Stimulated activated naive B cell treated with anti-CD40 and anti-IgM and Interleukin-4, amounts not matched to agents 10 μg/mL and 1 μg/mL and 100 μg/mL, for 72 hours (primary cell): ENCODE measurements at regions not wholly inside any gene's neighbourhood (a gene's known extent, or its start where the extent isn't known, plus 50 kb on each side); places are given as distances from the start of the nearest gene placed in this dataset.
A peak's percentile ranks its signal among the peaks of the same experiment; 100 is the strongest.
"Not testable (repeated sequence)": the region's sequence is repeated elsewhere in the genome, so short reads cannot be mapped to it uniquely, and the experiment has no call there.

Experiments
- ATAC-seq, 2 donors: fragments of 150-1000 bp; cut with Tn5 transposase; replicated peaks; 2 replicates each; pipeline ENCODE4 v1.10.0; 2021; ENCODE audit warnings: moderate library complexity in 1 of 2
- DNase-seq: peaks from one replicate; pipeline ENCODE4 v3.0.0; 2021
- H3K27ac Mint-ChIP-seq: one replicate; pipeline ENCODE4 v1.8.0; 2022; ENCODE audit warnings: mild to moderate bottlenecking, mixed read lengths
- H3K27me3 Mint-ChIP-seq, 2 donors: one replicate each; pipeline ENCODE4 v1.8.0; 2022; ENCODE audit warnings: mixed read lengths in 2 of 2
- H3K36me3 Mint-ChIP-seq, 2 donors: one replicate each; pipeline ENCODE4 v1.8.0; 2022; ENCODE audit warnings: mixed read lengths in 2 of 2, mild to moderate bottlenecking in 1 of 2
- H3K4me1 Mint-ChIP-seq, 2 donors: one replicate each; pipeline ENCODE4 v1.8.0; 2022; ENCODE audit warnings: mixed read lengths in 2 of 2, mild to moderate bottlenecking in 1 of 2
- H3K4me3 Mint-ChIP-seq, 2 donors: one replicate each; pipeline ENCODE4 v1.8.0; 2022; ENCODE audit warnings: mild to moderate bottlenecking in 2 of 2, mixed read lengths in 2 of 2, moderate library complexity in 1 of 2
- H3K9me3 Mint-ChIP-seq, 2 donors: one replicate each; pipeline ENCODE4 v1.8.0; 2022; ENCODE audit warnings: mixed read lengths in 2 of 2, mild to moderate bottlenecking in 1 of 2

DNA sequence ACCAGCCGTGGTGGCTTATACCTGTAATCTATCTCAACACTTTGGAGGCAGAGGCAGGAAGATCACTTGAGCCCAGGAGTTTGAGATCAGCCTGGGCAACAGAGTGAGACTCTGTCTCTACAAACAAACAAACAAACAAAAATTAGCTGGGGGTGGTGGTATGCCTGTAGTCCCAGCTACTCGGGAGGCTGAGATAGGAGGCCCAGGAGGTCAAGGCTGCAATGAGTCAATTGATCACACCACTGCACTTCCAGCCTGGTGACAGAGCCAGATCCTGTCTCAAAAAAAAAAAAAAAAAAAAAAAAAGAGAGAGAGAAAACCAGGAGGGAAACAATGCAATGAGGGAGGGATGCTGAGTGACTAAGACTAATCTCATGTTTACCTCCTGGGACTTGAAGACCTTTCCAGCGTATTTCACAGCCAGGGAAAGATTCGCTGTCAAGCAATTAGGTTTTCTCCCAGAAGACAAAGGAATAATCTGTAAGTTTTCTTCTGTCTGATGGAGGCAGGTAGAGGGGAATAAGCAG is 51.1 kb upstream of the MIER3 start:
- Mint-ChIP-seq H3K9me3 (no peaks in the 10 kb centered on the region), H3K36me3 (no peaks in the 10 kb centered on the region), H3K27ac (no peak overlapping the region), H3K27me3 (peaks cover 0 to 4% of the 10 kb centered on the region in 2 donors), H3K4me3 (no peak overlapping the region), H3K4me1 (peaks cover 1 to 12% of the 10 kb centered on the region in 2 donors)
- DNase-seq (no peak), ATAC-seq (no peak)

DNA sequence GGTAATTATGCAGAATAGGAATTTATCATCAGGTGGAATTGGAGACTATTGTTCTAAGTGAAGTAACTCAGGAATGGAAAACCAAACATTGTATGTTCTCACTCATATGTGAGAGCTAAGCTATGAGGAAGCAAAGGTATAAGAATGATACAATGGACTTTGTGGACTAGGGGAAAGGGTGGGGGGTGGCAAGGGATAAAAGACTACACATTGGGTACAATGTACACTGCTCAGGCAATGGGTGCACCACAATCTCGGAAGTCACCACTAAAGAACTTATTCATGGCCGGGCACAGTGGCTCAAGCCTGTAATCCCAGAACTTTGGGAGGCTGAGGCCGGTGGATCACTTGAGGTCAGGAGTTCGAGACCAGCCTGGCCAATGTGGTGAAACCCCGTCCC is 51.6 kb upstream of the MIER3 start:
- not testable (repeated sequence) for DNase-seq, H3K4me3 Mint-ChIP-seq, ATAC-seq, H3K27me3 Mint-ChIP-seq, H3K9me3 Mint-ChIP-seq, H3K27ac Mint-ChIP-seq, H3K36me3 Mint-ChIP-seq
- peaks cover 1 to 12% of the 10 kb centered on the region in 2 donors for H3K4me1 Mint-ChIP-seq

DNA sequence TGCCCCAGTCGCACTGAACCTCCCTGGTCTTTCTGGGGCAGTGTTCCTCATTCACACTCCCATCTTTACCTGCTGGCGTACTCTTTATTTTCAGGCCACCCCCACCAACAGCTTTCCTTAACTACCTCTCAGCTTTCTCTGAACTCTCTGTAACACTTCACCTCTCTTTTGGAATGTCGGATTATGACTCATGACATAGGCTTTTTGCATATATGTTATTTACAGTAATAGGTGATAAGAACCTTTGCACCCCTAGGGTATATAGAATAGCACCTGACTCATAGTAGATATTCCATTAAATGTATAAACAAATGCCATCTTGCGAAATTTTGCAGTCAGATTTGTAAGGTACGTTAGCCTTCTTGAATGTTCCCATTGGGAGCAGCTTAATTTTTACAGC is 52.9 kb upstream of the MIER3 start:
- ATAC-seq: no peak

DNA sequence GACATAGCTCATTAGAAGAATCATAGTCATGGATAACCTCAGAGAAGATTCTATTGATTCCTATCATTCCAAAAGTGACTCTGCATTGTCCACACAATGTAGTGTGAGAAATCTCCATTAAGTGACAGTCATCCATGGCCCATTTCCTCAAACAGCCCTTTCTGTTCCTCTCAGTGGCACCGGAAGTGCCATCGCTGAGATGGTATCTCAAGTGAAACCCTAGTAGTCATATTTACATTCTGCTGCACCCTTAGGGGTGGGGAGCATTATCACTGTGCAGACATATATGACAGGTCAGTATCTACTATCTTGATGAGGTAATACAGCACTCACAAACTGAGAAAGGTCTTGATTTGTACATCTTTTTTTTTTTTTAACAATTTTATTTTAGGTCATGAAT is 55.4 kb upstream of the MIER3 start:
- no peaks in the 10 kb centered on the region for H3K36me3 Mint-ChIP-seq
- DNase-seq (peak; percentile 15), ATAC-seq (peak; percentile 97 to 98)
- H3K9me3 Mint-ChIP-seq: no peaks in the 10 kb centered on the region
- H3K4me3 Mint-ChIP-seq: no peak overlapping the region
- peaks cover 0 to under 1% of the 10 kb centered on the region in 2 donors for H3K27me3 Mint-ChIP-seq
- no peak overlapping the region for H3K27ac Mint-ChIP-seq
- H3K4me1 Mint-ChIP-seq: peaks cover 1 to 12% of the 10 kb centered on the region in 2 donors

More for the DNA sequence above, 52.9 kb upstream of the MIER3 start:
- peaks cover 1 to 12% of the 10 kb centered on the region in 2 donors for H3K4me1 Mint-ChIP-seq
- no peak overlapping the region for H3K27ac Mint-ChIP-seq
- DNase-seq: no peak
- H3K9me3 Mint-ChIP-seq: no peaks in the 10 kb centered on the region
- no peak overlapping the region for H3K4me3 Mint-ChIP-seq
- peaks cover 0 to 4% of the 10 kb centered on the region in 2 donors for H3K27me3 Mint-ChIP-seq
- no peaks in the 10 kb centered on the region for H3K36me3 Mint-ChIP-seq

DNA sequence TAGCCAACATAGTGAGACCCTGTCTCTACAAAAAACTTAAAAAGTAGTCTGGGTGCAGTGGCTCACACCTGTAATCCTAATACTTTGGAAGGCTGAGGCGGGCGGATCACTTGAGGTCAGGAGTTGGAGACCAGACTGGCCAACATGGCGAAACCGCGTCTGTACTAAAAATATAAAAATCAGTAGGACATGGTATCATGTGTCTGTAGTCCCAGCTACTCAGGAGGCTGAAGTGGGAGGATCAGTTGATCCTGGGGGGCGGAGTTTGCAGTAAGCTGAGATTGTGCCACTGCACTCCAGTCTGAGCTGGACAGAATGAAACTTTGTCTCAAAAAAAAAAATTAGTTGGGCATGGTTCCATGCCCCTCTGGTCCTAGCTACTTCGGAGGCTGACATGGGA is 57.9 kb upstream of the MIER3 start:
- H3K9me3 Mint-ChIP-seq: no peaks in the 10 kb centered on the region
- DNase-seq (no peak), ATAC-seq (no peak)
- peaks cover 1 to 17% of the 10 kb centered on the region in 2 donors for H3K4me1 Mint-ChIP-seq
- H3K27ac Mint-ChIP-seq: no peak overlapping the region
- no peak overlapping the region for H3K4me3 Mint-ChIP-seq
- peaks cover 0 to 6% of the 10 kb centered on the region in 2 donors for H3K27me3 Mint-ChIP-seq
- no peaks in the 10 kb centered on the region for H3K36me3 Mint-ChIP-seq

DNA sequence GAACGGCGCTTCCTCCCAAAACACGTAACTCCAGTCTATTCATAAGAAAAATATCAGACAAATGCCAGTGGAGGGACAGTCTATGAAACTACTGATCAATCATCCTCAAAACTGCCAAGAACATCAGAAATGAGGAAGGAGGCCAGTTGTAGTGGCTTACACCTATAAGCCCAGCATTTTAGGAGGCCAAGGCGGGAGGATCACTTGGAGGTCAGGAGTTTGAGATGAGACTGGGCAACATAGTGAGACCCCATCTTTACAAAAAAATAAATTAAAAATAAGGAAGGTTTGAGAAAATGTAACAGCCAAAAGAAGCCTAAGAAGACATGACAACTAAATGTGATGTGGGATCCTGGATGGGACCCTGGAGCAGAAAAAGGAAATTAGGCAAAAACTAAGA is 58.9 kb upstream of the MIER3 start:
- peaks cover 1 to 22% of the 10 kb centered on the region in 2 donors for H3K4me1 Mint-ChIP-seq
- H3K4me3 Mint-ChIP-seq: no peak overlapping the region
- peaks cover 0 to 6% of the 10 kb centered on the region in 2 donors for H3K27me3 Mint-ChIP-seq
- no peaks in the 10 kb centered on the region for H3K36me3 Mint-ChIP-seq
- ATAC-seq (no peak), DNase-seq (no peak)
- H3K27ac Mint-ChIP-seq: no peak overlapping the region
- H3K9me3 Mint-ChIP-seq: no peaks in the 10 kb centered on the region

DNA sequence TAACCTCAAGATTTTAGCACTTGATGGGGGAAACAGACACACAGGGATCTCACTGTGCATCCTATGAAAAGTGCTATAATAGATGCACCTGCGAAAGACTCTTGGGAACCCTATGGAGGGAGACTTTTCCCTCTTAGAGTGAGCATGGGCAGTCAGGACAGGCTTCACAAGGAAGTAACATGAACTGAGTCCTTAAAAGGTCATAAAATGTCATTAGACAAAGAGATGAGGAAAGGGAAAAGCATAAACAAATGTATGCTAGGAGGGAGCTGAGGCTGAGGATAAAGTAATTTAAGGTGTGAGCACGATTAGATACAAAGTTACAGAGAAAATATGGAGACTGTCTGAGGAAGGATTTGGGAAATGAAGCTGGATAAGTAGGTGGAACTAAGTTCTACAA is 60.6 kb upstream of the MIER3 start:
- DNase-seq: no peak
- Mint-ChIP-seq H3K27ac (no peak overlapping the region), H3K4me1 (peaks cover 1 to 16% of the 10 kb centered on the region in 2 donors), H3K27me3 (peaks cover 0 to 6% of the 10 kb centered on the region in 2 donors), H3K9me3 (no peaks in the 10 kb centered on the region), H3K36me3 (no peaks in the 10 kb centered on the region), H3K4me3 (no peak overlapping the region)
- ATAC-seq: no peak

DNA sequence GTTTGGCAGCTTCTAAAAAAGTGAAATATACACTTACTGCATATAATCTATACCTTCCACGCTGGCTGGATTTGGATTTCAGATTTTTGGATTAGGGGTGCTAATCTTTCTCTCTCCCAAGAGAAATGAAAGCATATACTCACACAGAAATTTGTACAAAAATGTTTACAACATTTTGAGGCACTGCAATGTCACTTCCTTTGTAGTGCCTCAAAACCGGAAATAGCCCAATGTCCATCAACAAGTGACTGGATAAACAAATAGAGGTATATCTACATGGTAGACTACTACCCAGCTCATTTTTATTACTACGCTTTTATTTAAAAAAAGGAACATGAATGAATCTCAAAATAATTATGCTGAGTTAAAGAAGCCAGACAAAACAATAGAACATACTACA is 74.0 kb upstream of the MIER3 start:
- Mint-ChIP-seq H3K4me1 (peaks cover 3 to 9% of the 10 kb centered on the region in 2 donors), H3K9me3 (peaks cover 2 to 8% of the 10 kb centered on the region in 2 donors), H3K36me3 (peaks cover 0 to 3% of the 10 kb centered on the region in 2 donors), H3K27ac (no peak overlapping the region), H3K27me3 (no peaks in the 10 kb centered on the region), H3K4me3 (no peak overlapping the region)
- DNase-seq (no peak), ATAC-seq (no peak)

DNA sequence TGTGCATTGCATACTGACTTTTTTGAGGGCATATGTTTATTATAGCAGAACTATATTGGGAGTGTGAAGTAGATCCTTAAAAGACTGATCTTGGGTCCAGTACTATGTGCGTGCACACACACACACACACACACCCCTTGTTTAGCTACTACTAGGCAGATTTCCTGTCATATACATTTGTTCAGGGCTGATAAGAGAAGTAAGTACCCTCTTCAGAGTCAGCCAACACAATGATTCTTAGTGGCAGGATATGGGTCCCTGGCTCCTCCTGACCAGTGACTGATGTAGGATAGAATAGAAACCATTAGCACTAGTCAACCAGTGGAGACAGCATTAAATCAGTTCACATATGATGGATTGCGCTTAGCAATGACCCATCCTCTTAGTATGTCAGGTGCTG is 76.2 kb upstream of the MIER3 start:
- no peak for ATAC-seq
- no peak overlapping the region for H3K27ac Mint-ChIP-seq
- H3K4me1 Mint-ChIP-seq: peaks cover 20 to 28% of the 10 kb centered on the region in 2 donors
- no peaks in the 10 kb centered on the region for H3K27me3 Mint-ChIP-seq
- H3K4me3 Mint-ChIP-seq: no peak overlapping the region
- peaks cover 2 to 8% of the 10 kb centered on the region in 2 donors for H3K9me3 Mint-ChIP-seq
- H3K36me3 Mint-ChIP-seq: peaks cover 0 to 3% of the 10 kb centered on the region in 2 donors
- no peak for DNase-seq

DNA sequence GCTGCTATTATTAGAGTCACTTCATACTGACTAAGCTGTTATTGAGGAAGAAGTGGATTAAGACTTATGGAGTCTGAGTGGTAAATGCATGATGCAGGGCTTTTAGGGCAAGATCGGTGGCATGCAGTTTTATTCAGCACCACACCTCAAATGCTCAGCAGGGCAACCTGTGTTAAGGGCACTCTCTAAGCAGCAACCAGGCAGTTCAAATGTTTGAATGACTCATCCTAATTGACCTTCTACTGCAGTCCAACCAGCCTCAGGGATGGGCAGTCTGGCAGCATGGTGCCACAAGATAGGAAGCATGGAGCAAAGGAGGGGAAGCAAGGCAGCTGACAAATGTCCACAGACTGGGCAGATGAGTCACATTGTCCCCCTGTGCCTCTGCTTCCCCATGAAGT is 80.2 kb upstream of the MIER3 start:
- Mint-ChIP-seq H3K27ac (no peak overlapping the region), H3K36me3 (peaks cover 0 to 2% of the 10 kb centered on the region in 2 donors), H3K27me3 (peaks cover 0 to 5% of the 10 kb centered on the region in 2 donors), H3K4me1 (peaks cover 27 to 35% of the 10 kb centered on the region in 2 donors), H3K4me3 (no peak overlapping the region), H3K9me3 (peaks cover 0 to 1% of the 10 kb centered on the region in 2 donors)
- peak; percentile 49 to 60 for ATAC-seq
- DNase-seq: no peak

DNA sequence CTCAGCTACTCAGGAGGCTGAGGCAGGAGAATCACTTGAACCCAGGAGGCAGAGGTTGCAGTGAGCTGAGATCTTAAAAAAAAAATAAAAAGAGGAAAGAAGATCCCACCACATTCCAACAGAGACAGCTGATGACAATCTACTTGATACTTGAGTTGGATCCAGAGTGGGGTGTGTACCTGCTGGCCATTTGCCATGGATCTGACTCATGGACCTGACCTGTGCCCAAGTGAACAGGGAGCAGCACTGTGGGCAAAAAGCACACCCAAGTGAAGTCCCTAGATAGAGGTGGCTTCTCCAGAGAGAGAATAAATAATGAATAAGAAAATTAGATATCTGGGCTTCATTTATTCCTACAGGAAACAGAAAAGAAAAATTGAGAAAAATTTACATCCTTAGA is 81.2 kb upstream of the MIER3 start:
- Mint-ChIP-seq H3K36me3 (peaks cover 0 to 2% of the 10 kb centered on the region in 2 donors), H3K27me3 (peaks cover 0 to 6% of the 10 kb centered on the region in 2 donors), H3K4me1 (peaks cover 27 to 35% of the 10 kb centered on the region in 2 donors), H3K4me3 (no peak overlapping the region), H3K27ac (no peak overlapping the region), H3K9me3 (peaks cover 0 to 1% of the 10 kb centered on the region in 2 donors)
- DNase-seq (no peak), ATAC-seq (no peak)

DNA sequence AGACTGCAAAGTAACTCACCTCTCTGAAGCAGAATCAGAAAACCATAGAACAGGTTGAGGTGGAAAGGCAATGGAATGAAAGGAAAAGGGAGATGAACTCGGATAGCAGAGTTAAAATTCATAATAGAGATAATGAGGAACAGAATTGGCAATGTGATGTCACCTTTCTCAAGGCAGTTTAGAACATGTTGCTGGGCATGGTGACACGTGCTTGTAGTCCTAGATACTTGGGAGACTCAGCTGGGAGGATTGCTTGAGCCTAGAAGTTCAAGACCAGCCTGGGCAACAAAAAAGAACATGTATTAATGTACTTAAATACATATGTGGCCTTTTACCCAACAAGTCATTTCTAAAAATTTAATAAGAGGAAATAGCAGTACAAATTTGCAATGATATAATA is 81.6 kb upstream of the MIER3 start:
- H3K9me3 Mint-ChIP-seq: peaks cover 0 to 1% of the 10 kb centered on the region in 2 donors
- ATAC-seq (no peak), DNase-seq (no peak)
- peaks cover 0 to 2% of the 10 kb centered on the region in 2 donors for H3K36me3 Mint-ChIP-seq
- H3K4me1 Mint-ChIP-seq: peaks cover 27 to 35% of the 10 kb centered on the region in 2 donors
- H3K4me3 Mint-ChIP-seq: no peak overlapping the region
- no peak overlapping the region for H3K27ac Mint-ChIP-seq
- H3K27me3 Mint-ChIP-seq: peaks cover 0 to 6% of the 10 kb centered on the region in 2 donors

DNA sequence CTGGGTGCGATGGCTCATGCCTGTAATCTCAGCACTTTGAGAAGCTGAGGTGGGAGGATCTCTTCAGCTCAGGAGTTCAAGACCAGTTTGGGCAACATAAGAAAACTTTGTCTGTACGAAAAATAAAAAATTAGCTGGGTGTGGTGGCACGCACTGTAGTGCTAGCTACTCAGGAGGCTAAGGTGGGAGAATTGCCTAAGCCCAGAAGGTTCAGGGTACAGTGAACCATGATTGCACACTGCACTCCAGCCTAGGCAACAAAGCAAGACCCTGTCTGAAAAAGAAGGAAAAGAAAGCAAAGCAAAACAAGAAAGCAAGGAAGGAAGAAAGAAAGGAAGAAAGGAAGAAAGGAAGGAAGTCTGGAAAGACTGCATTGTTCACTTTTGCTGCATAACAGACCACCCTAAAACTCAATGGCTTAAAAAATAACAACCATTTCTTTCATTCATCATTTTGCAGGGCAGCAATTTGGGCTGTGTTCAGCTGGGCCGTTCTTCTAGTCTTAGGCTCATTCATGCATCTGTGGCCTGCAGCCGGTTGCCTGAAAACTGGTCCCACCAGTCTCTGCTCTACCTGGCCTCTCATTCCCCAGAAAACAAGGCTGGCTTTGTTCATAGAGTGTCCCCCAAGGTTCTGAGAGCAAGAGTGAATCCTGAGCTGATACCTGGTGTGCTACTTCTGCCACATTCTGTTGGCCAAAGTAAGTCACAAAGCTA is 82.4 kb upstream of the MIER3 start:
- peaks cover 0 to 2% of the 10 kb centered on the region in 2 donors for H3K36me3 Mint-ChIP-seq
- no peak overlapping the region for H3K4me3 Mint-ChIP-seq
- ATAC-seq: no peak
- H3K27me3 Mint-ChIP-seq: peaks cover 0 to 6% of the 10 kb centered on the region in 2 donors
- DNase-seq: no peak
- peaks cover 0 to 1% of the 10 kb centered on the region in 2 donors for H3K9me3 Mint-ChIP-seq
- H3K4me1 Mint-ChIP-seq: peaks cover 27 to 35% of the 10 kb centered on the region in 2 donors
- H3K27ac Mint-ChIP-seq: no peak overlapping the region

DNA sequence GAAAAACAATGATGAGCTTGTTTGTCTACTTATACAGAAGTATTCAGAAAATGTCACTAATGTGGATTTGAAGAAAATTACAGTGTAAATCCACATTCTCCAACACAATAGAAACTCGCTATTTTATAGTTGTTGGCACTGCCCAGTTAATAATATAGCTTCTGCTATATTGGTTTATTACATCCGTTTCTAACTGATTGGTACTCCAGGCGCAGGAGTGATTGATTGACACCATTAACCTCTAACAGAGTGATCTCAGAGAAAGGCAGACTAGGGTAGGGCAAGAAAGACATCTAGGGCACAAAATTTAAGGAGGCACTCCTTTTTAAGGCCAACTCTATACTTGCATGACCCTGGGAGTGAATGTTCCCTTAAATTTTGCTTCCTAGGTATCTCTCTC is 84.0 kb upstream of the MIER3 start:
- H3K4me1 Mint-ChIP-seq: peaks cover 24 to 27% of the 10 kb centered on the region in 2 donors
- H3K9me3 Mint-ChIP-seq: peaks cover 0 to 1% of the 10 kb centered on the region in 2 donors
- H3K27me3 Mint-ChIP-seq: peaks cover 0 to 6% of the 10 kb centered on the region in 2 donors
- H3K4me3 Mint-ChIP-seq: no peak overlapping the region
- peaks cover 0 to 2% of the 10 kb centered on the region in 2 donors for H3K36me3 Mint-ChIP-seq
- no peak for ATAC-seq
- no peak for DNase-seq
- no peak overlapping the region for H3K27ac Mint-ChIP-seq

DNA sequence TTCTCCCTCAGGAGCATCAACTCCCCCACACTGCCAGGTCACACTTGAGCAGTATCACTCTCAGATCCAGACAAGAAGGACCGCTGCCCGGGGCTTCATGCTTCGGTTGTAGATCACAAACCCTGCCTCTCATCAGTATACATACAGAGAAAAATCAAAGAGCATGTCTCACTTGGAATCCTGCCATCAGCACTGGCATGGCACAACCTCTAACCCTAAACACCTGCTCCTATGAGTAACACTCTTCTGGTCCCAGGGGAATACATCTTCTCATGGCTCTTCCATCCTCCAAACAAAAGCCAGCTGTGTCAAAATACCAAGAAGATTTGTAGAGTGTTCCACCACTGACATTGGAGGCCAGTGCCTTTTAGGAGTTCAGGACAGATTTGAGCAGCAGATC is 84.8 kb upstream of the MIER3 start:
- Mint-ChIP-seq H3K4me3 (no peak overlapping the region), H3K27me3 (peaks cover 0 to 6% of the 10 kb centered on the region in 2 donors), H3K27ac (no peak overlapping the region), H3K36me3 (peaks cover 0 to 2% of the 10 kb centered on the region in 2 donors), H3K9me3 (peaks cover 0 to 1% of the 10 kb centered on the region in 2 donors), H3K4me1 (peaks cover 17 to 18% of the 10 kb centered on the region in 2 donors)
- no peak for ATAC-seq
- no peak for DNase-seq
